Omental fat pad (tissue), 3 donors: ENCODE measurements at regions not wholly inside any gene's neighbourhood (a gene's known extent, or its start where the extent isn't known, plus 50 kb on each side); places are given as distances from the start of the nearest gene placed in this dataset.

Experiments used
- ATAC-seq: fragments of 150-250 bp; one replicate; pipeline ENCODE4 v1.9.1; 2016; ENCODE audit warnings: mild to moderate bottlenecking, moderate library complexity; ENCODE audit not compliant: low FRiP score
- DNase-seq: peaks from one replicate; pipeline ENCODE4 v3.0.0-alpha.2; 2019; ENCODE audit warnings: low spot score
- TF ChIP-seq, protein P1 (sequence below), 3 donors: fragments of 450-650 bp; IDR thresholded peaks; one replicate each; pipeline ENCODE4 v1.5.1; 2016 to 2017; ENCODE audit warnings: antibody characterized with exemption in 3 of 3, mild to moderate bottlenecking in 3 of 3, moderate library complexity in 2 of 3

DNA sequence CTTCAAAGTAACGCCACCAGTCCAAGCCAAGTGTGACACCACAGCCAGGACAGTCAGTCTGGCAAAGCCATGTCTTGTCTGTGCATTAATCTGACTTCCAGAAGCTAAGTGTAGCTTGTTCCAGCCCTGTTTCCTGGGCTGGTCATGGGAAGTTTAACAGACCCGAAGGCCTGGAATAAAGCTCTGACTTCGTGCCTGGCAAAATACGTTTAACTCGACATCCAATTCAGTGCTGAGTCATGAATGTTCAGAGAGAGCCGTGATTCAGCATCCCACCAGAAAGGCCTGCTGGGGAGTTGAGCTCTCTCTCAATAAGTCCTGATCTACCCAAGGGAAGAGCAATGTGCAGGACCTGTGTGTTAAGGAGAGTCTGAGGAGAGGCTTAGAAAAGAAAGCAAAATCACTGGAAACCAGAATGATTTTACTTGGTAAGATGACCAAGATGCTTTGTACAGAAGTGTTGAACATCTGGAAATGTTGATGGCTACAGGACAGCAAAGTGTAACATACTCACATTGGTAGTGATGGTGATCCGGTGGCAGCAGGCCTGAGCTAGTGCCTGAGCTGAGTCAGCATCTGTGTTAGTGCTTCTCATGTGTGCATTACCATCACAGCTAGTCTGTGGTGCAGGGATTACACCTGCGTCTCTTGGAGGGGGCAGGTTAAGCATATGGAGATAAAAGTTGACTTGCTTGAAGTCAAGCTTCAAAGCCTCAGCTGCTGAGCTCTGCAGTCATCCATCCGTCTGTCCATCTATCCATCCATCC lies 743.7 kb upstream of the HS6ST1 start:
- ATAC-seq (no peak), DNase-seq (no peak)
- TF ChIP-seq, protein P1, sequence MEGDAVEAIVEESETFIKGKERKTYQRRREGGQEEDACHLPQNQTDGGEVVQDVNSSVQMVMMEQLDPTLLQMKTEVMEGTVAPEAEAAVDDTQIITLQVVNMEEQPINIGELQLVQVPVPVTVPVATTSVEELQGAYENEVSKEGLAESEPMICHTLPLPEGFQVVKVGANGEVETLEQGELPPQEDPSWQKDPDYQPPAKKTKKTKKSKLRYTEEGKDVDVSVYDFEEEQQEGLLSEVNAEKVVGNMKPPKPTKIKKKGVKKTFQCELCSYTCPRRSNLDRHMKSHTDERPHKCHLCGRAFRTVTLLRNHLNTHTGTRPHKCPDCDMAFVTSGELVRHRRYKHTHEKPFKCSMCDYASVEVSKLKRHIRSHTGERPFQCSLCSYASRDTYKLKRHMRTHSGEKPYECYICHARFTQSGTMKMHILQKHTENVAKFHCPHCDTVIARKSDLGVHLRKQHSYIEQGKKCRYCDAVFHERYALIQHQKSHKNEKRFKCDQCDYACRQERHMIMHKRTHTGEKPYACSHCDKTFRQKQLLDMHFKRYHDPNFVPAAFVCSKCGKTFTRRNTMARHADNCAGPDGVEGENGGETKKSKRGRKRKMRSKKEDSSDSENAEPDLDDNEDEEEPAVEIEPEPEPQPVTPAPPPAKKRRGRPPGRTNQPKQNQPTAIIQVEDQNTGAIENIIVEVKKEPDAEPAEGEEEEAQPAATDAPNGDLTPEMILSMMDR (IDR thresholded peaks at IDR 0.05), result no peak

DNA sequence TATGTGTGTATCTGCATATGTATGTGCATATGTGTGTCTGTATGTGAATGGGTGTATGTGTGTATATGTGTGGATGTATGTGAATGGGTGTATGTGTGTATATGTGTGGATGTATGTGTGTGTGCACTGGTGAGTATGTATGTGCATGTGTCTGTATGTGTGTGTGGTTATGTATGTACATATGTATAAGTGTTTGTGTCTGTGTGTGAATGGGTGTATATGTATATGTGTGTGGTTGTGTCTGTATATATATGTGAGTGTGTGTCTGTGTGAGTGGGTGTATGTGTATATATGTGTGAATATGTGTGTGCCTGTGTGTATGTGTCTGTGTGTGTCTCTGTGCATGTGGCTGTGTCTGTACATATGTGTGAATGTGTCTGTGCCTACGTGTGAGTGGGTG lies 748.4 kb upstream of the HS6ST1 start:
- DNase-seq, result no peak
- TF ChIP-seq, protein P1 (IDR thresholded peaks at IDR 0.05), result no peak
- no peak for ATAC-seq

DNA sequence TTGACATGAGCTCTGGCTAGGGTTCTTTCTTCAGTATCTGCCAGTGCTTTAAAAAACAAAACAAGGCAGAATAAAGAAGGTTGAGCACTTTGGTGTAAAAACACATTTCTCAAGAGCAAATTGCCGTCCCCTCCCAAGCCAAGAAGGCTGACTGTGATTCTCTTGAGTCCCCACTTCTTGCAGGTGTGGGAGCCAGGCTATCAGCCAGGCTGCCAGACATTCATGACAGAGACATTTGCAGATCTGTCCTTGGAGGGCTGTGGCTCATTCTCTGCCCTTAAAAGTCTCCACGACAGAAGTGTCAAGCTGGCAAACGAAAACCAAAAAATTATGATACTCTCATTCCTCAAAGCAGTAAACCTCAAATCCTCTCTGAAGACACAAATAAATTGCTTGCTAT lies 749.3 kb upstream of the HS6ST1 start:
- ATAC-seq (no peak), DNase-seq (no peak)
- TF ChIP-seq, protein P1 (IDR thresholded peaks at IDR 0.05), result no peak

DNA sequence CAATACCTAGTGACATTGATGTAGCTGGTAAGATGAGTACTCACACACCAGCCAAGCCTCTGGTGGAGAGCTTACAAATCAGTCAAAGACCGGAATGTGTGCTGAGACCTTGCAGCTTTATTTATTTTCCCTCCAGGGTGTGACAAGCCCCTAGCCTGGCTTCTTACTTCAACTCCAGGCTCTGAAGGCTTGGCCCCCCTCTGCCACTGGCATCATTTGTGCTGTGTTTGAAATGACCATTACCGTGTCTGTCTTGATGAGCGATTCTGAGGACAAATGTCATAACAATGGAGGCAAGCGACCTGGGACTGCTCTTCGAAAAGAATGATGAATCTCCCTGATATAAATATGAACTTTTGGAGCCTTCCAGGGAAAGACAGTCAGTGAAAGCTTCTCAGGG lies 749.9 kb upstream of the HS6ST1 start:
- TF ChIP-seq, protein P1 (IDR thresholded peaks at IDR 0.05), result no peak
- DNase-seq, result no peak
- ATAC-seq, result no peak

DNA sequence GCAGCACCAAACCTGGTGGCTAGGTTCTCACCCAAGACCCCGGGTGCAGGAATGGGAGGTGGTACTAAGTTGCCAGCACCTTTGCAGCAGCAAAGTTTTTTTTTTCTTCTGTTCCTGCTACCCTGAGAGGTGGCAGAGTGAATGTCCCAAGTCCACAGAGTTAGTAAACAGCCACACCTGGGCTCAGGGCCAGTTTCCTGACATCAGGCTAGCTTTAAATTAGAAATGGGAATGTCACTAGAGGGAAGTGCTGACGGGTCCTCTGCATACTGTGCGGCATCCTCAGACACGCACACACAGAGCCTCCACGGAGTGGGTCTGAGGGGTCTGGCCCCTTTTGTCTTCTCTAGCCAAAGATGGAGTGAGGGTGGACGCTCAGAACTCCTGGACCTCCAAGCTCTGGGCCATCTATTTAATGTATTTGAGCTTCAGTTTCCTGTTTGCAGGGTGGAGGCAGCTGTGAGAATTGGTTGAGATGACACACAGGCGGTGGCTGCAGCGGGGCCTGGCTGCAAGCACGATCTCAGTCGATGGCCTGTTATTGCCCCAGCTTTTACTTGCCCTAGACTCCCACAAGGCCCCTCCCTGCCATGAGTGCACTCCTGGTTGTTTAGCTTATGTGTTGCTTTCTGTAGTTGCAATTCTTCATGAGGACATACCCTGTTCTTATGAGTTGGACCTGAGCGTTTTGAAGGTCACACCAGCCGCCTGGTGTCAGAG lies 751.4 kb upstream of the HS6ST1 start:
- ATAC-seq (no peak), DNase-seq (no peak)
- TF ChIP-seq, protein P1 (IDR thresholded peaks at IDR 0.05), result no peak

DNA sequence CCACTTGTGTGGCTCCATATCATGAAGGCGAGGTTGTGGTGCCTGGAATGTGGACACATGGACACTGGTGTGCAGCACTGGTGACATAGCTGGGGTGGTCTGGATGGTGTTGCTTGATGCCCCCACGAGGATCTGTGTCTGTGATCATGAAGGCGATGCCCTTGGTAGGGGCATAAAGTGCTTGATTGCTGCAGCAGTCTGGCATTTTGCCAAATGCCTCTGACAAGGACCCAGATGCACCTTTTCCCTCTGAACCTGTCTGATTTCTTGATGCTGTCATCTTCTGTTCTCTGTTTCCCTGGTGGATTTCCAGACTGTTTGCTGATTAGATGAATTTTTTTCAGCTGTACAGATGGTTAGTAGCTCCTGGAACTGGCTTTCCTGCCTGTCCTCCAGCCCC lies 752.0 kb upstream of the HS6ST1 start:
- DNase-seq (no peak), ATAC-seq (no peak)
- TF ChIP-seq, protein P1 (IDR thresholded peaks at IDR 0.05), result no peak

DNA sequence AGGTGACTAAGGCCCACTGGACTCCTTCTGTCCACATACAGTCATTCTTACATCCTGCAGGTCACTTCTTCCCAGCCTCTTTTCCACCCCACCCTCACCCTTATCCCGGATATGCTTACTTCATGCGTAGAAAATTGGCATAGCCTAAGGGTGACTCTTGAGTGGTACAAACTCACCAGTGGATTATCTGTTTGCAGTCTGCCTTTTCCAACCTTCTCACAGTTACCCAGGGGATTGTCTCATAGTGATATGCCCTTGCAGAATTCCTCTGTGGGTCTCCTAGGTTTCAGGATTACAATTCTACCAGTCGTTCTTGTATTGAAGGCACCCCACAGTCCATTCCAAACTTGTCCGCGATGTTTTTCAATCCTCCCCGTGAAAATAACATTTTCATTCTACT lies 752.9 kb upstream of the HS6ST1 start:
- TF ChIP-seq, protein P1 (IDR thresholded peaks at IDR 0.05), result no peak
- DNase-seq (no peak), ATAC-seq (no peak)
